ENCODE measurements at regions not wholly inside any gene's neighbourhood (a gene's known extent, or its start where the extent isn't known, plus 50 kb on each side); places are given as distances from the start of the nearest gene placed in this dataset.

DNA sequence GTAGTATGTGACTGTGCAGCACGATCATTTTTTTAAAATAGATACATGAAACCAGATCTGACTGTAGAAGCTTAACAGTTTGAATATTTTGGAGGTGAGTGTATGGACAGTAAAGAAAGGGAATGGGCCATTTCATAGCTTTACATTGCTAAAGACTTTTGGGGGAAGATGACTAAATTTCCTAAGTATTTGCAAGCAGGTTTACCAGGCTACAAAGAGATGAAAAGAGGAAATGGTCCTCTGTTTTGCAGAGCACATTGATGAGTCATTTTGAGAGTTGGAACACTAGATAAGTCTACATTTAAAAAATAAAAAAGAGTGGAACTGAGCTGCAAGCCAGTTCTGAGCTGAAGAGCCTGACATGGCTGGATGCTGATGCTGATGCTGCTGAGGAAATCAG, 115.7 kb upstream of the LRATD1 start:
- TF ChIP-seq, protein P1, sequence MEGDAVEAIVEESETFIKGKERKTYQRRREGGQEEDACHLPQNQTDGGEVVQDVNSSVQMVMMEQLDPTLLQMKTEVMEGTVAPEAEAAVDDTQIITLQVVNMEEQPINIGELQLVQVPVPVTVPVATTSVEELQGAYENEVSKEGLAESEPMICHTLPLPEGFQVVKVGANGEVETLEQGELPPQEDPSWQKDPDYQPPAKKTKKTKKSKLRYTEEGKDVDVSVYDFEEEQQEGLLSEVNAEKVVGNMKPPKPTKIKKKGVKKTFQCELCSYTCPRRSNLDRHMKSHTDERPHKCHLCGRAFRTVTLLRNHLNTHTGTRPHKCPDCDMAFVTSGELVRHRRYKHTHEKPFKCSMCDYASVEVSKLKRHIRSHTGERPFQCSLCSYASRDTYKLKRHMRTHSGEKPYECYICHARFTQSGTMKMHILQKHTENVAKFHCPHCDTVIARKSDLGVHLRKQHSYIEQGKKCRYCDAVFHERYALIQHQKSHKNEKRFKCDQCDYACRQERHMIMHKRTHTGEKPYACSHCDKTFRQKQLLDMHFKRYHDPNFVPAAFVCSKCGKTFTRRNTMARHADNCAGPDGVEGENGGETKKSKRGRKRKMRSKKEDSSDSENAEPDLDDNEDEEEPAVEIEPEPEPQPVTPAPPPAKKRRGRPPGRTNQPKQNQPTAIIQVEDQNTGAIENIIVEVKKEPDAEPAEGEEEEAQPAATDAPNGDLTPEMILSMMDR (conservative IDR thresholded peaks at IDR 0.05), result no peak
- no peak for TF ChIP-seq ZFX (IDR thresholded peaks at IDR 0.05)

Measured in C4-2B (cell line).